ENCODE measurements at regions not wholly inside any gene's neighbourhood (a gene's known extent, or its start where the extent isn't known, plus 50 kb on each side); places are given as distances from the start of the nearest gene placed in this dataset.

DNA sequence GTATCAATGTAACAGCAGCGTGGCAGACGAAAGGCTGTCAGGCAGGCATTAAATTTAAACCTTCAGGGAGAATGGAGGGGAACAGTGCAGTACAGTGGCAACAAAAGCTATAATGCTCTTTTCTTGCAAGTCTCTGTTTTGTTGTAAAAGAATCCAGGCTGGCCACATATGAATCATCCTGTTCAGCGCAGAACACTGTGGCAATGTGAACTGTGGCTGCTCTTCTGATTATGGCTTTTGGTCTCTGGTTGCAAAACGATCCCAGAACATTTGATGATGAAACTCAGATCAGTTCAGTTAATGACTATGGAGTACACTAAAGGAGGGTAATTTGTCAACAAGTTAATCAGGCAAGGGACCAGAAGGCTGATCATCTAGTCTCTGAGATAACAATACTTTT, 219.7 kb upstream of the SGO1 start:
- no peaks in the 10 kb centered on the region for H3K27me3 ChIP-seq (replicated peaks; ENCODE audit: control insufficient read depth, insufficient read depth, low read length, poor library complexity, severe bottlenecking)
- H3K36me3 ChIP-seq (ENCODE audit: control insufficient read depth, insufficient read depth, low read length) = no peaks in the 10 kb centered on the region
- H3K4me1 ChIP-seq (ENCODE audit: control insufficient read depth, insufficient read depth, low read length, poor library complexity, severe bottlenecking) = no peaks in the 10 kb centered on the region
- no peak overlapping the region for H3K4me3 ChIP-seq (ENCODE audit: insufficient read depth, low read depth, low read length, poor library complexity, severe bottlenecking)
- H3K9me3 ChIP-seq (ENCODE audit: control insufficient read depth, low read length) = no peaks in the 10 kb centered on the region
- DNase-seq = no peak
- no peak overlapping the region for H3K27ac ChIP-seq (ENCODE audit: insufficient read depth, low read length, poor library complexity, severe bottlenecking)

- no peak for DNase-seq
- Histone ChIP-seq H3K9me3 (ENCODE audit: control insufficient read depth, low read length) (no peaks in the 10 kb centered on the region), H3K4me1 (ENCODE audit: control insufficient read depth, insufficient read depth, low read length, poor library complexity, severe bottlenecking) (no peaks in the 10 kb centered on the region), H3K4me3 (ENCODE audit: insufficient read depth, low read depth, low read length, poor library complexity, severe bottlenecking) (no peak overlapping the region), H3K27me3 (replicated peaks; ENCODE audit: control insufficient read depth, insufficient read depth, low read length, poor library complexity, severe bottlenecking) (no peaks in the 10 kb centered on the region), H3K27ac (ENCODE audit: insufficient read depth, low read length, poor library complexity, severe bottlenecking) (no peak overlapping the region), H3K36me3 (ENCODE audit: control insufficient read depth, insufficient read depth, low read length) (no peaks in the 10 kb centered on the region)
These were observed 219.2 kb upstream of the SGO1 start for GRCh38 chr3:20405231-20405630.

GRCh38 chr3:20404741-20405100, 218.7 kb upstream of the SGO1 start:
- H3K36me3 ChIP-seq (ENCODE audit: control insufficient read depth, insufficient read depth, low read length) = no peaks in the 10 kb centered on the region
- H3K27me3 ChIP-seq (replicated peaks; ENCODE audit: control insufficient read depth, insufficient read depth, low read length, poor library complexity, severe bottlenecking) = no peaks in the 10 kb centered on the region
- H3K27ac ChIP-seq (ENCODE audit: insufficient read depth, low read length, poor library complexity, severe bottlenecking) = no peak overlapping the region
- no peak overlapping the region for H3K4me3 ChIP-seq (ENCODE audit: insufficient read depth, low read depth, low read length, poor library complexity, severe bottlenecking)
- H3K4me1 ChIP-seq (ENCODE audit: control insufficient read depth, insufficient read depth, low read length, poor library complexity, severe bottlenecking) = no peaks in the 10 kb centered on the region
- no peaks in the 10 kb centered on the region for H3K9me3 ChIP-seq (ENCODE audit: control insufficient read depth, low read length)
- DNase-seq = no peak

GRCh38 chr3:20403986-20404740, 218.2 kb upstream of the SGO1 start:
- no peak overlapping the region for H3K27ac ChIP-seq (ENCODE audit: insufficient read depth, low read length, poor library complexity, severe bottlenecking)
- DNase-seq = no peak
- H3K9me3 ChIP-seq (ENCODE audit: control insufficient read depth, low read length) = no peaks in the 10 kb centered on the region
- H3K36me3 ChIP-seq (ENCODE audit: control insufficient read depth, insufficient read depth, low read length) = no peaks in the 10 kb centered on the region
- no peaks in the 10 kb centered on the region for H3K27me3 ChIP-seq (replicated peaks; ENCODE audit: control insufficient read depth, insufficient read depth, low read length, poor library complexity, severe bottlenecking)
- no peaks in the 10 kb centered on the region for H3K4me1 ChIP-seq (ENCODE audit: control insufficient read depth, insufficient read depth, low read length, poor library complexity, severe bottlenecking)
- no peak overlapping the region for H3K4me3 ChIP-seq (ENCODE audit: insufficient read depth, low read depth, low read length, poor library complexity, severe bottlenecking)

- Histone ChIP-seq H3K4me3 (ENCODE audit: insufficient read depth, low read depth, low read length, poor library complexity, severe bottlenecking) (no peak overlapping the region), H3K9me3 (ENCODE audit: control insufficient read depth, low read length) (no peaks in the 10 kb centered on the region), H3K27ac (ENCODE audit: insufficient read depth, low read length, poor library complexity, severe bottlenecking) (no peak overlapping the region), H3K27me3 (replicated peaks; ENCODE audit: control insufficient read depth, insufficient read depth, low read length, poor library complexity, severe bottlenecking) (no peaks in the 10 kb centered on the region), H3K36me3 (ENCODE audit: control insufficient read depth, insufficient read depth, low read length) (no peaks in the 10 kb centered on the region), H3K4me1 (ENCODE audit: control insufficient read depth, insufficient read depth, low read length, poor library complexity, severe bottlenecking) (no peaks in the 10 kb centered on the region)
- no peak for DNase-seq
These were observed 215.2 kb upstream of the SGO1 start for GRCh38 chr3:20401253-20401652.

GRCh38 chr3:20400686-20401085, 214.7 kb upstream of the SGO1 start:
- Histone ChIP-seq H3K27me3 (replicated peaks; ENCODE audit: control insufficient read depth, insufficient read depth, low read length, poor library complexity, severe bottlenecking) (no peaks in the 10 kb centered on the region), H3K9me3 (ENCODE audit: control insufficient read depth, low read length) (no peaks in the 10 kb centered on the region), H3K36me3 (ENCODE audit: control insufficient read depth, insufficient read depth, low read length) (no peaks in the 10 kb centered on the region), H3K4me1 (ENCODE audit: control insufficient read depth, insufficient read depth, low read length, poor library complexity, severe bottlenecking) (no peaks in the 10 kb centered on the region), H3K4me3 (ENCODE audit: insufficient read depth, low read depth, low read length, poor library complexity, severe bottlenecking) (no peak overlapping the region), H3K27ac (ENCODE audit: insufficient read depth, low read length, poor library complexity, severe bottlenecking) (no peak overlapping the region)
- DNase-seq = no peak

- Histone ChIP-seq H3K4me3 (ENCODE audit: insufficient read depth, low read depth, low read length, poor library complexity, severe bottlenecking) (no peak overlapping the region), H3K4me1 (ENCODE audit: control insufficient read depth, insufficient read depth, low read length, poor library complexity, severe bottlenecking) (no peaks in the 10 kb centered on the region), H3K36me3 (ENCODE audit: control insufficient read depth, insufficient read depth, low read length) (no peaks in the 10 kb centered on the region), H3K9me3 (ENCODE audit: control insufficient read depth, low read length) (no peaks in the 10 kb centered on the region), H3K27ac (ENCODE audit: insufficient read depth, low read length, poor library complexity, severe bottlenecking) (no peak overlapping the region), H3K27me3 (replicated peaks; ENCODE audit: control insufficient read depth, insufficient read depth, low read length, poor library complexity, severe bottlenecking) (no peaks in the 10 kb centered on the region)
- no peak for DNase-seq
These were observed 214.3 kb upstream of the SGO1 start for GRCh38 chr3:20400281-20400680.

DNA sequence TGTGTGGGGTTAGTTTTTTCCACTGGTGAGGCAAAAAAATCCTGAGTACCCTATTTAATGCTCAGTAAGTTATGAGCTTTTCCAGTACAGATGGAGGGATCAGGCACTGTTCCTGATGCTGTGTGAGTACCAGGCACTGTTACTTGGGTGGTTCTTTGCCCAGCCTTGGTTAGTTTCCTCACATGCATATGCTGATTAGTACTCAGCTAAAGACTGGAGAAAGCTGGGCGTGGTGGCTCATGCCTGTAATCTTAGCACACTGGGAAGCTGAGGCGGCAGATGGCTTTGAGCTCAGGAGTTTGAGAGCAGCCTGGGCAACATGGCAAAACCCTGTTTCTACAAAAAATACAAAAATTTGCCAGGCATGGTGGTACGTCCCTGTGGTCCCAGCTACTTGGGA, 210.3 kb upstream of the SGO1 start:
- no peaks in the 10 kb centered on the region for H3K9me3 ChIP-seq (ENCODE audit: control insufficient read depth, low read length)
- no peaks in the 10 kb centered on the region for H3K4me1 ChIP-seq (ENCODE audit: control insufficient read depth, insufficient read depth, low read length, poor library complexity, severe bottlenecking)
- H3K27me3 ChIP-seq (replicated peaks; ENCODE audit: control insufficient read depth, insufficient read depth, low read length, poor library complexity, severe bottlenecking) = no peaks in the 10 kb centered on the region
- H3K36me3 ChIP-seq (ENCODE audit: control insufficient read depth, insufficient read depth, low read length) = no peaks in the 10 kb centered on the region
- H3K27ac ChIP-seq (ENCODE audit: insufficient read depth, low read length, poor library complexity, severe bottlenecking) = no peak overlapping the region
- DNase-seq = no peak
- H3K4me3 ChIP-seq (ENCODE audit: insufficient read depth, low read depth, low read length, poor library complexity, severe bottlenecking) = no peak overlapping the region

- Histone ChIP-seq H3K9me3 (ENCODE audit: control insufficient read depth, low read length) (no peaks in the 10 kb centered on the region), H3K36me3 (ENCODE audit: control insufficient read depth, insufficient read depth, low read length) (no peaks in the 10 kb centered on the region), H3K4me1 (ENCODE audit: control insufficient read depth, insufficient read depth, low read length, poor library complexity, severe bottlenecking) (no peaks in the 10 kb centered on the region), H3K27ac (ENCODE audit: insufficient read depth, low read length, poor library complexity, severe bottlenecking) (no peak overlapping the region), H3K27me3 (replicated peaks; ENCODE audit: control insufficient read depth, insufficient read depth, low read length, poor library complexity, severe bottlenecking) (no peaks in the 10 kb centered on the region), H3K4me3 (ENCODE audit: insufficient read depth, low read depth, low read length, poor library complexity, severe bottlenecking) (no peak overlapping the region)
- DNase-seq = no peak
These were observed 209.7 kb upstream of the SGO1 start for GRCh38 chr3:20395692-20396091.

- no peaks in the 10 kb centered on the region for H3K4me1 ChIP-seq (ENCODE audit: control insufficient read depth, insufficient read depth, low read length, poor library complexity, severe bottlenecking)
- H3K27ac ChIP-seq (ENCODE audit: insufficient read depth, low read length, poor library complexity, severe bottlenecking) = no peak overlapping the region
- no peaks in the 10 kb centered on the region for H3K9me3 ChIP-seq (ENCODE audit: control insufficient read depth, low read length)
- no peak overlapping the region for H3K4me3 ChIP-seq (ENCODE audit: insufficient read depth, low read depth, low read length, poor library complexity, severe bottlenecking)
- no peaks in the 10 kb centered on the region for H3K27me3 ChIP-seq (replicated peaks; ENCODE audit: control insufficient read depth, insufficient read depth, low read length, poor library complexity, severe bottlenecking)
- H3K36me3 ChIP-seq (ENCODE audit: control insufficient read depth, insufficient read depth, low read length) = no peaks in the 10 kb centered on the region
- DNase-seq = no peak
These were observed 208.2 kb upstream of the SGO1 start for GRCh38 chr3:20394243-20394642.

Data from effector memory CD4-positive, alpha-beta T cell (primary cell).